Keratinocyte (primary cell): ENCODE measurements at regions not wholly inside any gene's neighbourhood (a gene's known extent, or its start where the extent isn't known, plus 50 kb on each side); places are given as distances from the start of the nearest gene placed in this dataset.

Experiments
- DNase-seq: peaks from one replicate; pipeline ENCODE4 v3.0.0-alpha.2; 2011; ENCODE audit warnings: low read depth, missing footprints, low spot score
- FAIRE-seq: peaks from 2 replicates; lab custom pipeline; 2011; peaks lifted over from hg19 to GRCh38; lab: Jason Lieb, UNC
- H2AFZ ChIP-seq: 2 replicates; pipeline ENCODE4 v1.6.0; 2012; ENCODE audit warnings: low read length, control low read depth, inconsistent platforms; ENCODE audit not compliant: control insufficient read depth
- H3K27ac ChIP-seq: 2 replicates; pipeline ENCODE4 v1.5.1; 2011; ENCODE audit warnings: low read length; ENCODE audit not compliant: control insufficient read depth, insufficient read depth
- H3K27me3 ChIP-seq: 3 replicates; pipeline ENCODE4 v1.6.0; 2011; ENCODE audit warnings: low read length; ENCODE audit not compliant: control insufficient read depth, insufficient read depth; ENCODE audit errors: extremely low read depth
- H3K36me3 ChIP-seq, 2 experiments: 2 replicates in 1 of 2; 3 replicates in 1 of 2; pipeline ENCODE4 v1.5.1; 2011; ENCODE audit warnings: low read length in 2 of 2, mild to moderate bottlenecking in 1 of 2; ENCODE audit not compliant: control insufficient read depth in 2 of 2, insufficient read depth in 2 of 2; ENCODE audit errors: extremely low read depth in 1 of 2
- H3K4me1 ChIP-seq: 3 replicates; pipeline ENCODE4 v1.5.1; 2011; ENCODE audit warnings: low read length; ENCODE audit not compliant: control insufficient read depth, insufficient read depth; ENCODE audit errors: extremely low read depth
- H3K4me2 ChIP-seq: 3 replicates; pipeline ENCODE4 v1.6.0; 2011; ENCODE audit warnings: low read depth, low read length; ENCODE audit not compliant: control insufficient read depth, insufficient read depth; ENCODE audit errors: extremely low read depth
- H3K4me3 ChIP-seq, 3 experiments: fragments of 200-600 bp in 1 of 3; sonication (generic) in 1 of 3; 2 replicates in 2 of 3; 3 replicates in 1 of 3; pipeline ENCODE4 v1.5.1; 2011 to 2016; ENCODE audit warnings: low read length in 3 of 3, mild to moderate bottlenecking in 3 of 3, control low read depth in 2 of 3, inconsistent platforms in 1 of 3, low read depth in 1 of 3, mixed read lengths in 1 of 3, mixed run types in 1 of 3, moderate library complexity in 1 of 3; ENCODE audit not compliant: control insufficient read depth in 2 of 3, insufficient read depth in 2 of 3; ENCODE audit errors: extremely low read depth in 1 of 3
- H3K79me2 ChIP-seq: 2 replicates; pipeline ENCODE4 v1.6.0; 2012; ENCODE audit warnings: low read length; ENCODE audit not compliant: control insufficient read depth, insufficient read depth
- H3K9ac ChIP-seq: 3 replicates; pipeline ENCODE4 v1.6.0; 2011; ENCODE audit warnings: low read length; ENCODE audit not compliant: control insufficient read depth, insufficient read depth; ENCODE audit errors: extremely low read depth
- H3K9me1 ChIP-seq: 3 replicates; pipeline ENCODE4 v1.6.0; 2011; ENCODE audit warnings: low read length; ENCODE audit not compliant: control insufficient read depth, insufficient read depth; ENCODE audit errors: extremely low read depth
- H3K9me3 ChIP-seq: 2 replicates; pipeline ENCODE4 v1.5.1; 2012; ENCODE audit warnings: low read depth, low read length; ENCODE audit not compliant: control insufficient read depth
- H4K20me1 ChIP-seq: 3 replicates; pipeline ENCODE4 v1.6.0; 2011; ENCODE audit warnings: low read length; ENCODE audit not compliant: control insufficient read depth, insufficient read depth; ENCODE audit errors: extremely low read depth
- EZH2 ChIP-seq: IDR thresholded peaks from one replicate; pipeline ENCODE4 v1.6.1; 2012; ENCODE audit warnings: inconsistent platforms, mild to moderate bottlenecking, low read length, moderate library complexity
- dilution Hi-C: fragments of 300-500 bp; cut with MboI; formaldehyde crosslinking; loops from one replicate; pipeline ENCODE4 v1.7.0; 2020; ENCODE audit warnings: low sequenced_read_pairs; ENCODE audit not compliant: extremely low pct_ligation_motif_present
- TF ChIP-seq, protein P1 (sequence below), 3 experiments: IDR thresholded peaks in 1 of 3; conservative IDR thresholded peaks in 1 of 3; optimal IDR thresholded peaks in 1 of 3; 2 replicates in 2 of 3; 3 replicates in 1 of 3; pipeline versions ENCODE3 to v1.5.1; 2011; ENCODE audit warnings: low read length in 3 of 3, mild to moderate bottlenecking in 3 of 3, moderate library complexity in 2 of 3, control low read depth in 1 of 3, inconsistent platforms in 1 of 3; ENCODE audit not compliant: insufficient read depth in 2 of 3; ENCODE audit errors: extremely low read depth in 1 of 3

DNA sequence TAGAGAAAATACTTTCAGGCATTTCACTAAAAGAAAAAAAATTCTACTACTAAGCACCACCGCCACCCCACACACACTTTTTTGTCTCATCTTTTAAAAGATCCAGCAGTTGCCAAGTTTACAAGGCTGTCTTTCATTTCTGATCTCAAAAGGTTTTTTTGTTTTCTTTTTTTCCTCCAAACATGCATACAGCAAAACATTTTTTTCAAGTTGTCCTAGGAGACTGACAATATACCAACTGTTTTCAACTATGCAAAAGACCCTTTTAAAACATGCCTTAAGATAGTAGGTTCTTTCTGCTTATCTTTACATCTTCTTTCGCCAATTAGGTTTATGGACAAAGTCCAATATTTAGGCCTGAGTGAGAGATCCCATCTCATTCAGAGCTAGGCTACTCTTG is 65.2 kb downstream of the HMHB1 start:
- no peak overlapping the region for H3K9ac ChIP-seq
- H3K79me2 ChIP-seq, result no peaks in the 10 kb centered on the region
- H3K4me2 ChIP-seq, result no peak overlapping the region
- no peaks in the 10 kb centered on the region for H4K20me1 ChIP-seq
- no peak for DNase-seq
- no peaks in the 10 kb centered on the region for H3K27me3 ChIP-seq
- no peaks in the 10 kb centered on the region for H3K4me1 ChIP-seq
- H3K4me3 ChIP-seq, result no peak overlapping the region
- dilution Hi-C loops, result no loop called here
- no peaks in the 10 kb centered on the region for H3K36me3 ChIP-seq
- no peak overlapping the region for H2AFZ ChIP-seq
- H3K27ac ChIP-seq, result no peak overlapping the region
- H3K9me1 ChIP-seq, result no peaks in the 10 kb centered on the region
- TF ChIP-seq EZH2, result no peak
- TF ChIP-seq, protein P1, sequence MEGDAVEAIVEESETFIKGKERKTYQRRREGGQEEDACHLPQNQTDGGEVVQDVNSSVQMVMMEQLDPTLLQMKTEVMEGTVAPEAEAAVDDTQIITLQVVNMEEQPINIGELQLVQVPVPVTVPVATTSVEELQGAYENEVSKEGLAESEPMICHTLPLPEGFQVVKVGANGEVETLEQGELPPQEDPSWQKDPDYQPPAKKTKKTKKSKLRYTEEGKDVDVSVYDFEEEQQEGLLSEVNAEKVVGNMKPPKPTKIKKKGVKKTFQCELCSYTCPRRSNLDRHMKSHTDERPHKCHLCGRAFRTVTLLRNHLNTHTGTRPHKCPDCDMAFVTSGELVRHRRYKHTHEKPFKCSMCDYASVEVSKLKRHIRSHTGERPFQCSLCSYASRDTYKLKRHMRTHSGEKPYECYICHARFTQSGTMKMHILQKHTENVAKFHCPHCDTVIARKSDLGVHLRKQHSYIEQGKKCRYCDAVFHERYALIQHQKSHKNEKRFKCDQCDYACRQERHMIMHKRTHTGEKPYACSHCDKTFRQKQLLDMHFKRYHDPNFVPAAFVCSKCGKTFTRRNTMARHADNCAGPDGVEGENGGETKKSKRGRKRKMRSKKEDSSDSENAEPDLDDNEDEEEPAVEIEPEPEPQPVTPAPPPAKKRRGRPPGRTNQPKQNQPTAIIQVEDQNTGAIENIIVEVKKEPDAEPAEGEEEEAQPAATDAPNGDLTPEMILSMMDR (optimal IDR thresholded peaks at IDR 0.05 in 1 of 3, IDR thresholded peaks at IDR 0.05 in 1 of 3, conservative IDR thresholded peaks at IDR 0.05 in 1 of 3; ENCODE audit: extremely low read depth in 1 of 3, insufficient read depth in 2 of 3, low read length in 3 of 3), result no peak
- no peaks in the 10 kb centered on the region for H3K9me3 ChIP-seq
- FAIRE-seq, result no peak

DNA sequence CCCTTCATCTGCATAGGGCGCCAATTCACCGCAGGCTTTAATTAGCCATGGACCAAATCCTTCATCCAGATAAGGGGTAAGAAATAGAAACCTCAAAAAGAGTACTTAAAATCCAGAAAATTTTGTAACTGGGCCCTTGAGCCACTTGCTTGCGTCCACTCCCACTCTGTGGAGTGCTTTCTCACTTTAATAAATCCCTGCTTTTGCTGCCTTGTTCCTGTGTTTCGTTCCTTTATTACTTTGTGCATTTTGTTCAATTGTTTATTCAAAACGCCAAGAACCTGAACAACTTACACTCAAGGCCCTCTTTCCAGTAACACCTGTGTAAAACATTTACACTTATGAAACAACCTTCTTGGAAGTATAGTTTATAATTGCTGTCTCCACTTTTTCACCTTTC is 66.5 kb downstream of the HMHB1 start:
- no peak overlapping the region for H3K9ac ChIP-seq
- no peaks in the 10 kb centered on the region for H3K4me1 ChIP-seq
- FAIRE-seq (no peak), DNase-seq (no peak)
- no peaks in the 10 kb centered on the region for H3K79me2 ChIP-seq
- no peak overlapping the region for H2AFZ ChIP-seq
- no peaks in the 10 kb centered on the region for H3K9me3 ChIP-seq
- H3K27ac ChIP-seq, result no peak overlapping the region
- no peak overlapping the region for H3K4me3 ChIP-seq
- TF ChIP-seq, protein P1 (optimal IDR thresholded peaks at IDR 0.05 in 1 of 3, IDR thresholded peaks at IDR 0.05 in 1 of 3, conservative IDR thresholded peaks at IDR 0.05 in 1 of 3; ENCODE audit: extremely low read depth in 1 of 3, insufficient read depth in 2 of 3, low read length in 3 of 3), result no peak
- TF ChIP-seq EZH2, result no peak
- no peaks in the 10 kb centered on the region for H3K9me1 ChIP-seq
- H4K20me1 ChIP-seq, result no peaks in the 10 kb centered on the region
- no peaks in the 10 kb centered on the region for H3K36me3 ChIP-seq
- dilution Hi-C loops, result no loop called here
- no peak overlapping the region for H3K4me2 ChIP-seq
- H3K27me3 ChIP-seq, result no peaks in the 10 kb centered on the region
